ENCODE measurements at regions not wholly inside any gene's neighbourhood (a gene's known extent, or its start where the extent isn't known, plus 50 kb on each side); places are given as distances from the start of the nearest gene placed in this dataset.

DNA sequence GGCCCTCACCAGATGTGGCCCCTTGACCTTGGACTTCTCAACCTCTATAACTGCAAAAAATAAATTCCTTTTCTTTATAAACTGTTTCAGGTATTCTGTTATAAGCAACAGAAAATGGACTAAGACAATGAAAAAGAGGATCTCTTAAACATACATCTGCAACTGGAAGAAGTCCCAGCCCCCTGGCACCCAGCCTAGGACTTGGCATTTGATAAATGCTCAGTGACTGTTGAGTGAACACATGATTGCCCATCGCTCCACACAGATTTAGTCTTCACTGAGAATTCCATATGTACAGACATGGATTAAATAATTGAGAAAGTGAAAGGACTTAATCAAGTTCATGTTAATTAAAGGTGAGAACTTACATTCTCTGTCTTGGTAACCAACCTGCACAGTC is 344.9 kb upstream of the RUNX1 start:
- peaks cover 0 to 5% of the 10 kb centered on the region in 2 experiments; a peak in 3 of 4 replicates for H3K4me1 ChIP-seq (ENCODE audit: control insufficient read depth in 1 of 2, insufficient read depth in 2 of 2, low read depth in 1 of 2, low read length in 1 of 2)
- no peak overlapping the region for H2AFZ ChIP-seq (ENCODE audit: low read depth)
- ChIA-PET CTCF (no interaction called here), POLR2A (interaction anchor here (0.6 kb wide), 1 partner anchor 609 kb away, joined by 3 read pairs; no protein-coding TSS in a partner anchor)
- H3K9me3 ChIP-seq: no peaks in the 10 kb centered on the region
- no peak overlapping the region for H3K4me2 ChIP-seq
- no peak overlapping the region for H3K9ac ChIP-seq
- no peaks in the 10 kb centered on the region for H3K79me2 ChIP-seq (ENCODE audit: insufficient read depth)
- DNase-seq: no peak
- no peaks in the 10 kb centered on the region for H3K9me2 ChIP-seq
- H4K20me1 ChIP-seq (ENCODE audit: insufficient read depth): no peaks in the 10 kb centered on the region
- TF ChIP-seq, protein P1, sequence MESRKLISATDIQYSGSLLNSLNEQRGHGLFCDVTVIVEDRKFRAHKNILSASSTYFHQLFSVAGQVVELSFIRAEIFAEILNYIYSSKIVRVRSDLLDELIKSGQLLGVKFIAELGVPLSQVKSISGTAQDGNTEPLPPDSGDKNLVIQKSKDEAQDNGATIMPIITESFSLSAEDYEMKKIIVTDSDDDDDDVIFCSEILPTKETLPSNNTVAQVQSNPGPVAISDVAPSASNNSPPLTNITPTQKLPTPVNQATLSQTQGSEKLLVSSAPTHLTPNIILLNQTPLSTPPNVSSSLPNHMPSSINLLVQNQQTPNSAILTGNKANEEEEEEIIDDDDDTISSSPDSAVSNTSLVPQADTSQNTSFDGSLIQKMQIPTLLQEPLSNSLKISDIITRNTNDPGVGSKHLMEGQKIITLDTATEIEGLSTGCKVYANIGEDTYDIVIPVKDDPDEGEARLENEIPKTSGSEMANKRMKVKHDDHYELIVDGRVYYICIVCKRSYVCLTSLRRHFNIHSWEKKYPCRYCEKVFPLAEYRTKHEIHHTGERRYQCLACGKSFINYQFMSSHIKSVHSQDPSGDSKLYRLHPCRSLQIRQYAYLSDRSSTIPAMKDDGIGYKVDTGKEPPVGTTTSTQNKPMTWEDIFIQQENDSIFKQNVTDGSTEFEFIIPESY (IDR thresholded peaks at IDR 0.05; ENCODE audit: borderline replicate concordance, low read depth): no peak
- TF ChIP-seq FOXJ3 (CRISPR knock-in tag; IDR thresholded peaks at IDR 0.05) (no peak), NFIC (IDR thresholded peaks at IDR 0.05; ENCODE audit: borderline replicate concordance) (no peak), EZH2phosphoT487 (IDR thresholded peaks at IDR 0.05; ENCODE audit: borderline replicate concordance, low read depth) (no peak), ELF1 (IDR thresholded peaks at IDR 0.05) (no peak), TAF1 (IDR thresholded peaks at IDR 0.05; ENCODE audit: borderline replicate concordance, low read depth, low read length) (no peak)
- TF ChIP-seq, protein P2, sequence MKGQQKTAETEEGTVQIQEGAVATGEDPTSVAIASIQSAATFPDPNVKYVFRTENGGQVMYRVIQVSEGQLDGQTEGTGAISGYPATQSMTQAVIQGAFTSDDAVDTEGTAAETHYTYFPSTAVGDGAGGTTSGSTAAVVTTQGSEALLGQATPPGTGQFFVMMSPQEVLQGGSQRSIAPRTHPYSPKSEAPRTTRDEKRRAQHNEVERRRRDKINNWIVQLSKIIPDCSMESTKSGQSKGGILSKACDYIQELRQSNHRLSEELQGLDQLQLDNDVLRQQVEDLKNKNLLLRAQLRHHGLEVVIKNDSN (IDR thresholded peaks at IDR 0.05; ENCODE audit: borderline replicate concordance, low read depth): no peak
- TF ChIP-seq, protein P3, sequence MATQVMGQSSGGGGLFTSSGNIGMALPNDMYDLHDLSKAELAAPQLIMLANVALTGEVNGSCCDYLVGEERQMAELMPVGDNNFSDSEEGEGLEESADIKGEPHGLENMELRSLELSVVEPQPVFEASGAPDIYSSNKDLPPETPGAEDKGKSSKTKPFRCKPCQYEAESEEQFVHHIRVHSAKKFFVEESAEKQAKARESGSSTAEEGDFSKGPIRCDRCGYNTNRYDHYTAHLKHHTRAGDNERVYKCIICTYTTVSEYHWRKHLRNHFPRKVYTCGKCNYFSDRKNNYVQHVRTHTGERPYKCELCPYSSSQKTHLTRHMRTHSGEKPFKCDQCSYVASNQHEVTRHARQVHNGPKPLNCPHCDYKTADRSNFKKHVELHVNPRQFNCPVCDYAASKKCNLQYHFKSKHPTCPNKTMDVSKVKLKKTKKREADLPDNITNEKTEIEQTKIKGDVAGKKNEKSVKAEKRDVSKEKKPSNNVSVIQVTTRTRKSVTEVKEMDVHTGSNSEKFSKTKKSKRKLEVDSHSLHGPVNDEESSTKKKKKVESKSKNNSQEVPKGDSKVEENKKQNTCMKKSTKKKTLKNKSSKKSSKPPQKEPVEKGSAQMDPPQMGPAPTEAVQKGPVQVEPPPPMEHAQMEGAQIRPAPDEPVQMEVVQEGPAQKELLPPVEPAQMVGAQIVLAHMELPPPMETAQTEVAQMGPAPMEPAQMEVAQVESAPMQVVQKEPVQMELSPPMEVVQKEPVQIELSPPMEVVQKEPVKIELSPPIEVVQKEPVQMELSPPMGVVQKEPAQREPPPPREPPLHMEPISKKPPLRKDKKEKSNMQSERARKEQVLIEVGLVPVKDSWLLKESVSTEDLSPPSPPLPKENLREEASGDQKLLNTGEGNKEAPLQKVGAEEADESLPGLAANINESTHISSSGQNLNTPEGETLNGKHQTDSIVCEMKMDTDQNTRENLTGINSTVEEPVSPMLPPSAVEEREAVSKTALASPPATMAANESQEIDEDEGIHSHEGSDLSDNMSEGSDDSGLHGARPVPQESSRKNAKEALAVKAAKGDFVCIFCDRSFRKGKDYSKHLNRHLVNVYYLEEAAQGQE (IDR thresholded peaks at IDR 0.05; ENCODE audit: low read depth, low read length): no peak
- TF ChIP-seq, protein P4, sequence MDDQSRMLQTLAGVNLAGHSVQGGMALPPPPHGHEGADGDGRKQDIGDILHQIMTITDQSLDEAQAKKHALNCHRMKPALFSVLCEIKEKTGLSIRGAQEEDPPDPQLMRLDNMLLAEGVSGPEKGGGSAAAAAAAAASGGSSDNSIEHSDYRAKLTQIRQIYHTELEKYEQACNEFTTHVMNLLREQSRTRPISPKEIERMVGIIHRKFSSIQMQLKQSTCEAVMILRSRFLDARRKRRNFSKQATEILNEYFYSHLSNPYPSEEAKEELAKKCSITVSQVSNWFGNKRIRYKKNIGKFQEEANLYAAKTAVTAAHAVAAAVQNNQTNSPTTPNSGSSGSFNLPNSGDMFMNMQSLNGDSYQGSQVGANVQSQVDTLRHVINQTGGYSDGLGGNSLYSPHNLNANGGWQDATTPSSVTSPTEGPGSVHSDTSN (IDR thresholded peaks at IDR 0.05): peak; percentile 51; the same call in 1 of the 2 replicates
- 86% methylated on average over 1 of the region's 1 CpG for WGBS (ENCODE audit: low lambda C conversion rate)
- no peaks in the 10 kb centered on the region for H3K27me3 ChIP-seq (ENCODE audit: insufficient read depth)
- peaks cover 23% of the 10 kb centered on the region for H3F3A ChIP-seq (replicated peaks; ENCODE audit: insufficient read depth)
- no peak overlapping the region for H3K4me3 ChIP-seq (ENCODE audit: low read depth in 2 of 2, low read length in 1 of 2)
- H3K36me3 ChIP-seq (replicated peaks in 1 of 2; ENCODE audit: control insufficient read depth in 1 of 2, insufficient read depth in 2 of 2, low read length in 1 of 2): no peaks in the 10 kb centered on the region
- H3K27ac ChIP-seq (ENCODE audit: low read depth in 2 of 2, low read length in 1 of 2): no peak overlapping the region

Measured in SK-N-SH (cell line).